ENCODE measurements at regions not wholly inside any gene's neighbourhood (a gene's known extent, or its start where the extent isn't known, plus 50 kb on each side); places are given as distances from the start of the nearest gene placed in this dataset.

- no peak for DNase-seq (ENCODE audit: low spot score)
- no peak overlapping the region for H3K4me3 Mint-ChIP-seq (ENCODE audit: unreplicated experiment)
- no peaks in the 10 kb centered on the region for H3K36me3 Mint-ChIP-seq (ENCODE audit: low read depth)
- H3K9me3 Mint-ChIP-seq (ENCODE audit: low read depth) = peaks cover 7% of the 10 kb centered on the region
- TF ChIP-seq CTCF (IDR thresholded peaks at IDR 0.05) = no peak
- H3K27ac Mint-ChIP-seq (ENCODE audit: unreplicated experiment) = no peak overlapping the region
- peaks cover 9% of the 10 kb centered on the region for H3K27me3 Mint-ChIP-seq (ENCODE audit: low read depth)
- H3K4me1 Mint-ChIP-seq (ENCODE audit: low read depth) = no peaks in the 10 kb centered on the region
Measured at GRCh38 chr11:114836161-114836560, 157.8 kb downstream of the NXPE2 start.

- H3K27ac Mint-ChIP-seq (ENCODE audit: unreplicated experiment) = no peak overlapping the region
- no peaks in the 10 kb centered on the region for H3K4me1 Mint-ChIP-seq (ENCODE audit: low read depth)
- H3K27me3 Mint-ChIP-seq (ENCODE audit: low read depth) = peaks cover 26% of the 10 kb centered on the region
- DNase-seq (ENCODE audit: low spot score) = no peak
- no peak for TF ChIP-seq CTCF (IDR thresholded peaks at IDR 0.05)
- no peak overlapping the region for H3K4me3 Mint-ChIP-seq (ENCODE audit: unreplicated experiment)
- H3K9me3 Mint-ChIP-seq (ENCODE audit: low read depth) = no peaks in the 10 kb centered on the region
- H3K36me3 Mint-ChIP-seq (ENCODE audit: low read depth) = no peaks in the 10 kb centered on the region
Measured at GRCh38 chr11:114844896-114845295, 166.6 kb downstream of the NXPE2 start.

GRCh38 chr11:114845766-114846415, 167.6 kb downstream of the NXPE2 start:
- H3K4me1 Mint-ChIP-seq (ENCODE audit: low read depth) = no peaks in the 10 kb centered on the region
- H3K36me3 Mint-ChIP-seq (ENCODE audit: low read depth) = no peaks in the 10 kb centered on the region

GRCh38 chr11:114846416-114846791, 168.1 kb downstream of the NXPE2 start:
- no peak overlapping the region for H3K27ac Mint-ChIP-seq (ENCODE audit: unreplicated experiment)

More at GRCh38 chr11:114845766-114846415, 167.6 kb downstream of the NXPE2 start:
- peaks cover 26% of the 10 kb centered on the region for H3K27me3 Mint-ChIP-seq (ENCODE audit: low read depth)
- H3K4me3 Mint-ChIP-seq (ENCODE audit: unreplicated experiment) = no peak overlapping the region
- no peak overlapping the region for H3K27ac Mint-ChIP-seq (ENCODE audit: unreplicated experiment)
- DNase-seq (ENCODE audit: low spot score) = no peak
- no peak for TF ChIP-seq CTCF (IDR thresholded peaks at IDR 0.05)
- H3K9me3 Mint-ChIP-seq (ENCODE audit: low read depth) = no peaks in the 10 kb centered on the region

GRCh38 chr11:114847306-114847975, 169.1 kb downstream of the NXPE2 start:
- H3K9me3 Mint-ChIP-seq (ENCODE audit: low read depth) = no peaks in the 10 kb centered on the region
- no peak overlapping the region for H3K27ac Mint-ChIP-seq (ENCODE audit: unreplicated experiment)

More at GRCh38 chr11:114846416-114846791, 168.1 kb downstream of the NXPE2 start:
- no peak for TF ChIP-seq CTCF (IDR thresholded peaks at IDR 0.05)
- no peaks in the 10 kb centered on the region for H3K9me3 Mint-ChIP-seq (ENCODE audit: low read depth)
- no peaks in the 10 kb centered on the region for H3K36me3 Mint-ChIP-seq (ENCODE audit: low read depth)
- H3K4me3 Mint-ChIP-seq (ENCODE audit: unreplicated experiment) = no peak overlapping the region
- H3K27me3 Mint-ChIP-seq (ENCODE audit: low read depth) = peaks cover 28% of the 10 kb centered on the region
- no peaks in the 10 kb centered on the region for H3K4me1 Mint-ChIP-seq (ENCODE audit: low read depth)
- no peak for DNase-seq (ENCODE audit: low spot score)

More at GRCh38 chr11:114847306-114847975, 169.1 kb downstream of the NXPE2 start:
- DNase-seq (ENCODE audit: low spot score) = no peak
- peaks cover 28% of the 10 kb centered on the region for H3K27me3 Mint-ChIP-seq (ENCODE audit: low read depth)
- H3K36me3 Mint-ChIP-seq (ENCODE audit: low read depth) = no peaks in the 10 kb centered on the region
- no peaks in the 10 kb centered on the region for H3K4me1 Mint-ChIP-seq (ENCODE audit: low read depth)
- TF ChIP-seq CTCF (IDR thresholded peaks at IDR 0.05) = no peak
- no peak overlapping the region for H3K4me3 Mint-ChIP-seq (ENCODE audit: unreplicated experiment)
